Right lobe of liver (tissue), 4 donors: ENCODE measurements at regions not wholly inside any gene's neighbourhood (a gene's known extent, or its start where the extent isn't known, plus 50 kb on each side); places are given as distances from the start of the nearest gene placed in this dataset.

Source experiments
- CTCF ChIP-seq, 4 donors: fragments of 200-600 bp in 3 of 4; fragments of 450-650 bp in 1 of 4; IDR thresholded peaks; one replicate each; pipeline versions ENCODE4 v1.5.1 to v1.8.0; 2016 to 2022; ENCODE audit warnings: antibody characterized with exemption in 4 of 4, mild to moderate bottlenecking in 2 of 4
- POLR2A ChIP-seq: fragments of 450-650 bp; IDR thresholded peaks from one replicate; pipeline ENCODE4 v1.6.1; 2017; ENCODE audit warnings: antibody characterized with exemption, mild to moderate bottlenecking
- donor health status: DM: no; HTN: no; CAD: no.
- donor health status: DM: no; HTN: no; CAD: no.
- donor health status: DM: no; HTN: yes; CAD: no.

DNA sequence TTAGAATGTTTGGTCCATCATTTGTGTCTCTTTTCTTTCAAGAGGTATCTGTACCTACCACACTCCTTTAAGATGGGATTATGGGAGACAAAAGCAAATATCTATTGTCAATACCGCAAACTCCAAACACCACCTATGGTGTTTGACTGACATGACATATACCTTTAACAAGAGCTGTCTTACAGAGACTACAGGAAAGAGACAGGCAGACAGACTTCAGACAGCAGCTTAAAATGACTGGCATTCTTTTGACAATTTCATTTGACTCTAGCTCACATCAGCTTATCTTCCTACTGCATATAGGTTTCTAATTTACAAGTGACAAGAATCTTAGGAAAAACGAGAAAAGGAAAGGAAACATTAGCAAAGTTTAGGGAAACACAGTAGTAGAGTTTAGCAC is 256.0 kb upstream of the TFAP2D start:
- TF ChIP-seq POLR2A (no peak), CTCF (IDR thresholded peaks at IDR 0.05) (no peak)
